ENCODE measurements at regions not wholly inside any gene's neighbourhood (a gene's known extent, or its start where the extent isn't known, plus 50 kb on each side); places are given as distances from the start of the nearest gene placed in this dataset.

DNA sequence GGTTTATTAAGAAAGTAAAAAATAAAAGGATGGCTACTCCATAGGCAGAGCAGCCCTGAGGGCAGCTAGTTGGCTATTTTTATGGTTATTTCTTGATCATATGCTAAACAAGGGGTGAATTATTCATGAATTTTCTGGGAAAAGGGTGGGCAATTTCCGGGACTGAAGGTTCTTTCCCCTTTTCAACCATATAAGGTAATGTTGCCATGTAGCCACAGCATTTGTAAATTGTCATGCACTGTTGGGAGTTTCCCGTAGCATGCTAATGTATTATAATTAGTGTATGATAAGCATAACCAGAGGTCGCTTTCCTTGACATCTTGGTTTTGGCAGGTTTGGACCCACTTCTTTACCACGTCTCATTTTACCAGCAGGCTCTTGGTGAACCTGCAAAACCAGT, 610.4 kb upstream of the B3GAT1 start:
- TF ChIP-seq, protein P1, sequence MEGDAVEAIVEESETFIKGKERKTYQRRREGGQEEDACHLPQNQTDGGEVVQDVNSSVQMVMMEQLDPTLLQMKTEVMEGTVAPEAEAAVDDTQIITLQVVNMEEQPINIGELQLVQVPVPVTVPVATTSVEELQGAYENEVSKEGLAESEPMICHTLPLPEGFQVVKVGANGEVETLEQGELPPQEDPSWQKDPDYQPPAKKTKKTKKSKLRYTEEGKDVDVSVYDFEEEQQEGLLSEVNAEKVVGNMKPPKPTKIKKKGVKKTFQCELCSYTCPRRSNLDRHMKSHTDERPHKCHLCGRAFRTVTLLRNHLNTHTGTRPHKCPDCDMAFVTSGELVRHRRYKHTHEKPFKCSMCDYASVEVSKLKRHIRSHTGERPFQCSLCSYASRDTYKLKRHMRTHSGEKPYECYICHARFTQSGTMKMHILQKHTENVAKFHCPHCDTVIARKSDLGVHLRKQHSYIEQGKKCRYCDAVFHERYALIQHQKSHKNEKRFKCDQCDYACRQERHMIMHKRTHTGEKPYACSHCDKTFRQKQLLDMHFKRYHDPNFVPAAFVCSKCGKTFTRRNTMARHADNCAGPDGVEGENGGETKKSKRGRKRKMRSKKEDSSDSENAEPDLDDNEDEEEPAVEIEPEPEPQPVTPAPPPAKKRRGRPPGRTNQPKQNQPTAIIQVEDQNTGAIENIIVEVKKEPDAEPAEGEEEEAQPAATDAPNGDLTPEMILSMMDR (conservative IDR thresholded peaks at IDR 0.05 in 1 of 2, IDR thresholded peaks at IDR 0.05 in 1 of 2; ENCODE audit: low read depth in 1 of 2, low read length in 2 of 2), result no peak
- TF ChIP-seq EZH2 (IDR thresholded peaks at IDR 0.05; ENCODE audit: low read length, missing control alignments), result no peak
